ENCODE measurements at regions not wholly inside any gene's neighbourhood (a gene's known extent, or its start where the extent isn't known, plus 50 kb on each side); places are given as distances from the start of the nearest gene placed in this dataset.
"Not testable (repeated sequence)": the region's sequence is repeated elsewhere in the genome, so short reads cannot be mapped to it uniquely, and the experiment has no call there.

- not testable (repeated sequence) for TF ChIP-seq POLR2AphosphoS5, POLR2A, EP300 (IDR thresholded peaks at IDR 0.05)
- TF ChIP-seq, protein P1, sequence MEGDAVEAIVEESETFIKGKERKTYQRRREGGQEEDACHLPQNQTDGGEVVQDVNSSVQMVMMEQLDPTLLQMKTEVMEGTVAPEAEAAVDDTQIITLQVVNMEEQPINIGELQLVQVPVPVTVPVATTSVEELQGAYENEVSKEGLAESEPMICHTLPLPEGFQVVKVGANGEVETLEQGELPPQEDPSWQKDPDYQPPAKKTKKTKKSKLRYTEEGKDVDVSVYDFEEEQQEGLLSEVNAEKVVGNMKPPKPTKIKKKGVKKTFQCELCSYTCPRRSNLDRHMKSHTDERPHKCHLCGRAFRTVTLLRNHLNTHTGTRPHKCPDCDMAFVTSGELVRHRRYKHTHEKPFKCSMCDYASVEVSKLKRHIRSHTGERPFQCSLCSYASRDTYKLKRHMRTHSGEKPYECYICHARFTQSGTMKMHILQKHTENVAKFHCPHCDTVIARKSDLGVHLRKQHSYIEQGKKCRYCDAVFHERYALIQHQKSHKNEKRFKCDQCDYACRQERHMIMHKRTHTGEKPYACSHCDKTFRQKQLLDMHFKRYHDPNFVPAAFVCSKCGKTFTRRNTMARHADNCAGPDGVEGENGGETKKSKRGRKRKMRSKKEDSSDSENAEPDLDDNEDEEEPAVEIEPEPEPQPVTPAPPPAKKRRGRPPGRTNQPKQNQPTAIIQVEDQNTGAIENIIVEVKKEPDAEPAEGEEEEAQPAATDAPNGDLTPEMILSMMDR (IDR thresholded peaks at IDR 0.05): not testable (repeated sequence)
These were observed 195.5 kb upstream of the PLPPR1 start for GRCh38 chr9:100833035-100833434.
